Keratinocyte (primary cell): ENCODE measurements at regions not wholly inside any gene's neighbourhood (a gene's known extent, or its start where the extent isn't known, plus 50 kb on each side); places are given as distances from the start of the nearest gene placed in this dataset.

Experiments
- DNase-seq: peaks from one replicate; pipeline ENCODE4 v3.0.0-alpha.2; 2011; ENCODE audit warnings: low read depth, missing footprints, low spot score
- FAIRE-seq: peaks from 2 replicates; lab custom pipeline; 2011; peaks lifted over from hg19 to GRCh38; lab: Jason Lieb, UNC
- H2AFZ ChIP-seq: 2 replicates; pipeline ENCODE4 v1.6.0; 2012; ENCODE audit warnings: low read length, control low read depth, inconsistent platforms; ENCODE audit not compliant: control insufficient read depth
- H3K27ac ChIP-seq: 2 replicates; pipeline ENCODE4 v1.5.1; 2011; ENCODE audit warnings: low read length; ENCODE audit not compliant: control insufficient read depth, insufficient read depth
- H3K27me3 ChIP-seq: 3 replicates; pipeline ENCODE4 v1.6.0; 2011; ENCODE audit warnings: low read length; ENCODE audit not compliant: control insufficient read depth, insufficient read depth; ENCODE audit errors: extremely low read depth
- H3K36me3 ChIP-seq, 2 experiments: 2 replicates in 1 of 2; 3 replicates in 1 of 2; pipeline ENCODE4 v1.5.1; 2011; ENCODE audit warnings: low read length in 2 of 2, mild to moderate bottlenecking in 1 of 2; ENCODE audit not compliant: control insufficient read depth in 2 of 2, insufficient read depth in 2 of 2; ENCODE audit errors: extremely low read depth in 1 of 2
- H3K4me1 ChIP-seq: 3 replicates; pipeline ENCODE4 v1.5.1; 2011; ENCODE audit warnings: low read length; ENCODE audit not compliant: control insufficient read depth, insufficient read depth; ENCODE audit errors: extremely low read depth
- H3K4me2 ChIP-seq: 3 replicates; pipeline ENCODE4 v1.6.0; 2011; ENCODE audit warnings: low read depth, low read length; ENCODE audit not compliant: control insufficient read depth, insufficient read depth; ENCODE audit errors: extremely low read depth
- H3K4me3 ChIP-seq, 3 experiments: fragments of 200-600 bp in 1 of 3; sonication (generic) in 1 of 3; 2 replicates in 2 of 3; 3 replicates in 1 of 3; pipeline ENCODE4 v1.5.1; 2011 to 2016; ENCODE audit warnings: low read length in 3 of 3, mild to moderate bottlenecking in 3 of 3, control low read depth in 2 of 3, inconsistent platforms in 1 of 3, low read depth in 1 of 3, mixed read lengths in 1 of 3, mixed run types in 1 of 3, moderate library complexity in 1 of 3; ENCODE audit not compliant: control insufficient read depth in 2 of 3, insufficient read depth in 2 of 3; ENCODE audit errors: extremely low read depth in 1 of 3
- H3K79me2 ChIP-seq: 2 replicates; pipeline ENCODE4 v1.6.0; 2012; ENCODE audit warnings: low read length; ENCODE audit not compliant: control insufficient read depth, insufficient read depth
- H3K9ac ChIP-seq: 3 replicates; pipeline ENCODE4 v1.6.0; 2011; ENCODE audit warnings: low read length; ENCODE audit not compliant: control insufficient read depth, insufficient read depth; ENCODE audit errors: extremely low read depth
- H3K9me1 ChIP-seq: 3 replicates; pipeline ENCODE4 v1.6.0; 2011; ENCODE audit warnings: low read length; ENCODE audit not compliant: control insufficient read depth, insufficient read depth; ENCODE audit errors: extremely low read depth
- H3K9me3 ChIP-seq: 2 replicates; pipeline ENCODE4 v1.5.1; 2012; ENCODE audit warnings: low read depth, low read length; ENCODE audit not compliant: control insufficient read depth
- H4K20me1 ChIP-seq: 3 replicates; pipeline ENCODE4 v1.6.0; 2011; ENCODE audit warnings: low read length; ENCODE audit not compliant: control insufficient read depth, insufficient read depth; ENCODE audit errors: extremely low read depth
- EZH2 ChIP-seq: IDR thresholded peaks from one replicate; pipeline ENCODE4 v1.6.1; 2012; ENCODE audit warnings: inconsistent platforms, mild to moderate bottlenecking, low read length, moderate library complexity
- dilution Hi-C: fragments of 300-500 bp; cut with MboI; formaldehyde crosslinking; loops from one replicate; pipeline ENCODE4 v1.7.0; 2020; ENCODE audit warnings: low sequenced_read_pairs; ENCODE audit not compliant: extremely low pct_ligation_motif_present
- TF ChIP-seq, protein P1 (sequence below), 3 experiments: IDR thresholded peaks in 1 of 3; conservative IDR thresholded peaks in 1 of 3; optimal IDR thresholded peaks in 1 of 3; 2 replicates in 2 of 3; 3 replicates in 1 of 3; pipeline versions ENCODE3 to v1.5.1; 2011; ENCODE audit warnings: low read length in 3 of 3, mild to moderate bottlenecking in 3 of 3, moderate library complexity in 2 of 3, control low read depth in 1 of 3, inconsistent platforms in 1 of 3; ENCODE audit not compliant: insufficient read depth in 2 of 3; ENCODE audit errors: extremely low read depth in 1 of 3

DNA sequence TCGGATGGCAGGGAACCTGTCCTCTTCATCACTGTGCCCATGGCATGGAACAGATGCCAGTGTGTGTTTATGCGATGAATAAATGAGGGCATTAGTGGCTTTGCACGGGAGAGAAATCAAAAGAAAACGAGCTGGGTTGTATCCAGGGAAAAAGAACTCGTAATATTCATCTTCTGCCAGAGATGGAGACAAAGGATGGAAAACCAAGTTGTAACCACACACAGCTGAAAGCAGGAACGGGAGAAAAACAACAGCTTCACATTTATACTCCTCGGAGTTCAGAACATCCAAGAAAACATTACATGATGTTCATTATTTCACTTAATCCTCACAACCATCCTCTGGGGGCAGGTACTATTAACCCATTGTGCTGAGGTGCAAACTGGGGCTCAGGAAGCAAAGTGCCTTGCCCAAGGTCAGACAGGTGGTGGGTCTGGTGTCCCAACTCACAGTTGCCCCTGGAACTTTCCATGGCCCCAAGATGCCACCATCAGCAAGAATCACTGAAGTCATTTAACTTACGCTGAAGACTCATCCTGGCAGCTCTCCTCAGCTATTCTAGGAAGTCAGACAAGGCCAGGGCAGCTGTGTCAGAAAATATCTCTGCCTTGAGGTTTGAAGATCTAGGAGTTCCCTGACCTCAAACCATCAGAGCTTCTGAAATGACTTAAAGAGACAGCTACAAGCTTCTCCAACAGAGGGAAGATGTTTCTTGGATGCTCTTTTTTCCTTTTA lies 250.4 kb downstream of the NSG2 start:
- Histone ChIP-seq H2AFZ (no peak overlapping the region), H3K27me3 (no peaks in the 10 kb centered on the region), H3K9me1 (no peaks in the 10 kb centered on the region), H3K36me3 (no peaks in the 10 kb centered on the region), H3K4me1 (no peaks in the 10 kb centered on the region), H4K20me1 (no peaks in the 10 kb centered on the region), H3K9ac (no peak overlapping the region), H3K4me3 (no peak overlapping the region), H3K27ac (no peak overlapping the region), H3K79me2 (no peaks in the 10 kb centered on the region), H3K9me3 (no peaks in the 10 kb centered on the region), H3K4me2 (no peak overlapping the region)
- TF ChIP-seq EZH2 = no peak
- TF ChIP-seq, protein P1, sequence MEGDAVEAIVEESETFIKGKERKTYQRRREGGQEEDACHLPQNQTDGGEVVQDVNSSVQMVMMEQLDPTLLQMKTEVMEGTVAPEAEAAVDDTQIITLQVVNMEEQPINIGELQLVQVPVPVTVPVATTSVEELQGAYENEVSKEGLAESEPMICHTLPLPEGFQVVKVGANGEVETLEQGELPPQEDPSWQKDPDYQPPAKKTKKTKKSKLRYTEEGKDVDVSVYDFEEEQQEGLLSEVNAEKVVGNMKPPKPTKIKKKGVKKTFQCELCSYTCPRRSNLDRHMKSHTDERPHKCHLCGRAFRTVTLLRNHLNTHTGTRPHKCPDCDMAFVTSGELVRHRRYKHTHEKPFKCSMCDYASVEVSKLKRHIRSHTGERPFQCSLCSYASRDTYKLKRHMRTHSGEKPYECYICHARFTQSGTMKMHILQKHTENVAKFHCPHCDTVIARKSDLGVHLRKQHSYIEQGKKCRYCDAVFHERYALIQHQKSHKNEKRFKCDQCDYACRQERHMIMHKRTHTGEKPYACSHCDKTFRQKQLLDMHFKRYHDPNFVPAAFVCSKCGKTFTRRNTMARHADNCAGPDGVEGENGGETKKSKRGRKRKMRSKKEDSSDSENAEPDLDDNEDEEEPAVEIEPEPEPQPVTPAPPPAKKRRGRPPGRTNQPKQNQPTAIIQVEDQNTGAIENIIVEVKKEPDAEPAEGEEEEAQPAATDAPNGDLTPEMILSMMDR (optimal IDR thresholded peaks at IDR 0.05 in 1 of 3, IDR thresholded peaks at IDR 0.05 in 1 of 3, conservative IDR thresholded peaks at IDR 0.05 in 1 of 3; ENCODE audit: extremely low read depth in 1 of 3, insufficient read depth in 2 of 3, low read length in 3 of 3) = no peak
- dilution Hi-C loops = no loop called here
- FAIRE-seq = no peak
- no peak for DNase-seq

DNA sequence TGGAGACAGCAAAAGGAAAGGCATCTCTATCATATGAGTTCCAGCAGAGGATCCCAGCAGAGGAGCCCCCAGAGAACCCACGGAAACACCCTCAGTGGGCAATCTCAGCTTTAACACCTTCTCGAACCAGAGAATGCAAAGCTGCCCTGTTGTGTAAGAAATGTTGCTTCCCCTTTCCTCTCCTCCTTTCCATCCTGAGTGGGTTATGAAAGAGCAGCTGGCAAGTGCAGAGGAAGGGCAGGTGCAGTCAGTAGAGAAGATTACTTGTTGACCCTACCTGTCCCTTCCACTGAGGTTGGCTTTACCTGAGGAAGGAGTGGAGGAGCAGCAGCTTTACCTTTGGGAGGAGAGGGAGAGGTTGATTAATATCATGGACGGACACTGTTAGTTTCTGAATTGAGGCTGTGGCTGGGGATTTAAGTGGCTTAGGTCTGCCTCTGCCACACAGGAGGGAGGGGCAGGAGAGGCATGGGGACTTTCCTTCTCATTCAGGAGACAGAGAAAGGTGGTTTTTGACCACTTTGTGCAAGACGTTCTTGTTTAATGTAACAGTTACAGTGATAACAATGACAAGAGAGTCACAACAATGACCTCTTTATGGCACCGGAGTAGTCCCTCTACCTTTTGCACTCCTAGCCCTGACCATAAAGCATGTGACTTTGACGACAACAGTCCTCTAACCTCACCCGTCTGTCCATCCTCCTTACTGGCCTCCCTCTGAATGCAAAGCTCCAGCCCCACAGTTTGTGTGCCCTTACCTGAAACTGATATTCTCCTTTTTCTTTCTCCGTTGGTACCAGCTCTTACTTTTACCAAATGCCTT lies 254.8 kb downstream of the NSG2 start:
- no peak for DNase-seq
- Histone ChIP-seq H3K4me1 (no peaks in the 10 kb centered on the region), H3K9ac (no peak overlapping the region), H4K20me1 (no peaks in the 10 kb centered on the region), H3K27ac (no peak overlapping the region), H3K4me3 (no peak overlapping the region), H2AFZ (no peak overlapping the region), H3K9me3 (no peaks in the 10 kb centered on the region), H3K79me2 (no peaks in the 10 kb centered on the region), H3K4me2 (no peak overlapping the region), H3K36me3 (no peaks in the 10 kb centered on the region), H3K9me1 (no peaks in the 10 kb centered on the region), H3K27me3 (no peaks in the 10 kb centered on the region)
- no peak for FAIRE-seq
- TF ChIP-seq, protein P1 (optimal IDR thresholded peaks at IDR 0.05 in 1 of 3, IDR thresholded peaks at IDR 0.05 in 1 of 3, conservative IDR thresholded peaks at IDR 0.05 in 1 of 3; ENCODE audit: extremely low read depth in 1 of 3, insufficient read depth in 2 of 3, low read length in 3 of 3) = no peak
- no peak for TF ChIP-seq EZH2
- dilution Hi-C loops = no loop called here
